GM12878 (cell line): ENCODE measurements at regions not wholly inside any gene's neighbourhood (a gene's known extent, or its start where the extent isn't known, plus 50 kb on each side); places are given as distances from the start of the nearest gene placed in this dataset.

Source experiments
- ATAC-seq: fragments of 200-7000 bp; cut with Tn5 transposase; 3 replicates; pipeline ENCODE4 v1.9.1; 2020; ENCODE audit warnings: mild to moderate bottlenecking, moderate library complexity
- BruUV-seq: library from RNA; stranded (reverse); fragments of 400-500 nt; replicated peaks from 2 replicates; lab custom pipeline; 2021; lab: Mats Ljungman, UMichigan
- CTCF ChIA-PET: fragments of 300-600 bp; sonication (Branson Sonifier 250); formaldehyde crosslinking; extraction: SDS; loops from one replicate; lab custom pipeline; 2021; ENCODE audit warnings: inconsistent platforms; lab: Yijun Ruan, JAX
- POLR2A ChIA-PET: fragments of 350-600 bp; formaldehyde crosslinking; extraction: SDS; loops from one replicate; lab custom pipeline; 2021; ENCODE audit warnings: inconsistent platforms; lab: Charles Lee
- RAD21 ChIA-PET: fragments of 300-600 bp; sonication (Branson Sonifier 250); formaldehyde crosslinking; loops from one replicate; lab custom pipeline; 2023; ENCODE audit warnings: antibody characterized with exemption; ENCODE audit not compliant: unreplicated experiment; lab: Charles Lee
- SMC1A ChIA-PET: fragments of 300-600 bp; sonication (Branson Sonifier 250); formaldehyde crosslinking; loops from one replicate; lab custom pipeline; 2023; ENCODE audit not compliant: unreplicated experiment, uncharacterized antibody; lab: Charles Lee
- DNase-seq: peaks from one replicate; pipeline ENCODE4 v3.0.0-alpha.2; 2011; ENCODE audit warnings: low read depth, low spot score
- FAIRE-seq: peaks from 3 replicates; lab custom pipeline; 2011; peaks lifted over from hg19 to GRCh38; lab: Jason Lieb, UNC
- H2AFZ ChIP-seq: 2 replicates; pipeline ENCODE4 v1.6.0; 2011; ENCODE audit warnings: low read depth, low read length, control low read depth; ENCODE audit not compliant: control insufficient read depth
- H3K27ac ChIP-seq: 2 replicates; pipeline ENCODE4 v1.5.1; 2011; ENCODE audit warnings: control low read depth; ENCODE audit not compliant: control insufficient read depth, insufficient read depth
- H3K27me3 ChIP-seq, 2 experiments: replicated peaks in 1 of 2; 2 replicates each; pipeline versions ENCODE4 v1.6.0 to v1.6.1; 2011; ENCODE audit warnings: low read length in 1 of 2; ENCODE audit not compliant: control insufficient read depth in 2 of 2, insufficient read depth in 2 of 2
- H3K36me3 ChIP-seq, 2 experiments: 2 replicates each; pipeline ENCODE4 v1.5.1; 2011; ENCODE audit warnings: low read length in 1 of 2; ENCODE audit not compliant: control insufficient read depth in 2 of 2, insufficient read depth in 2 of 2
- H3K4me1 ChIP-seq: 2 replicates; pipeline ENCODE4 v1.6.1; 2011; ENCODE audit warnings: mild to moderate bottlenecking, low read length, moderate library complexity, mixed read lengths; ENCODE audit not compliant: control insufficient read depth, insufficient read depth
- H3K4me2 ChIP-seq: 2 replicates; pipeline ENCODE4 v1.6.0; 2011; ENCODE audit warnings: control low read depth; ENCODE audit not compliant: control insufficient read depth, insufficient read depth
- H3K4me3 ChIP-seq: fragments of 200-600 bp; sonication (generic); 2 replicates; pipeline ENCODE4 v1.5.1; 2016
- H3K79me2 ChIP-seq: 2 replicates; pipeline ENCODE4 v1.6.0; 2011; ENCODE audit warnings: low read length; ENCODE audit not compliant: control insufficient read depth, insufficient read depth
- H3K9ac ChIP-seq: 2 replicates; pipeline ENCODE4 v1.8.0; 2011; ENCODE audit warnings: low read length, control low read depth, mixed read lengths; ENCODE audit not compliant: control insufficient read depth, insufficient read depth
- H3K9me3 ChIP-seq: replicated peaks from 3 replicates; pipeline ENCODE4 v1.5.1; 2011; ENCODE audit warnings: mild to moderate bottlenecking, low read length; ENCODE audit not compliant: control insufficient read depth, insufficient read depth
- H4K20me1 ChIP-seq: 2 replicates; pipeline ENCODE4 v1.6.0; 2011; ENCODE audit not compliant: control insufficient read depth, insufficient read depth
- ATF7 ChIP-seq: fragments of 450-650 bp; IDR thresholded peaks from 2 replicates; pipeline ENCODE4 v1.6.1; 2016; ENCODE audit warnings: low read depth, mild to moderate bottlenecking
- JUNB ChIP-seq: IDR thresholded peaks from 2 replicates; pipeline ENCODE4 v1.6.1; 2016; ENCODE audit warnings: antibody characterized with exemption, mild to moderate bottlenecking
- ZSCAN29 ChIP-seq: fragments of 450-650 bp; IDR thresholded peaks from 2 replicates; pipeline ENCODE4 v1.6.1; 2017; ENCODE audit warnings: mild to moderate bottlenecking, moderate library complexity
- WGBS: methylation state at CpG from one replicate; pipeline ENCODE4 v1.1.6; 2016; ENCODE audit warnings: low lambda C conversion rate; ENCODE audit not compliant: insufficient replicate concordance, insufficient coverage; ENCODE audit errors: missing lambda C conversion rate; 5-methylcytosine and 5-hydroxymethylcytosine counted together
- in situ Hi-C: fragments of 300-500 bp; cut with MboI; formaldehyde crosslinking; loops from 9 replicates; pipeline ENCODE4 v1.14.3; 2018; ENCODE audit warnings: mixed read lengths
- intact Hi-C: fragments of 100-400 bp; cut with micrococcal nuclease; formaldehyde crosslinking; loops from one replicate; pipeline ENCODE4 v1.14.2; 2022; ENCODE audit not compliant: unreplicated experiment
- TF ChIP-seq, protein P1 (sequence below): IDR thresholded peaks from 2 replicates; pipeline ENCODE4 v1.6.1; 2011; ENCODE audit warnings: borderline replicate concordance, low read depth, mild to moderate bottlenecking, moderate library complexity, low read length; ENCODE audit not compliant: insufficient read depth, poor library complexity, severe bottlenecking

DNA sequence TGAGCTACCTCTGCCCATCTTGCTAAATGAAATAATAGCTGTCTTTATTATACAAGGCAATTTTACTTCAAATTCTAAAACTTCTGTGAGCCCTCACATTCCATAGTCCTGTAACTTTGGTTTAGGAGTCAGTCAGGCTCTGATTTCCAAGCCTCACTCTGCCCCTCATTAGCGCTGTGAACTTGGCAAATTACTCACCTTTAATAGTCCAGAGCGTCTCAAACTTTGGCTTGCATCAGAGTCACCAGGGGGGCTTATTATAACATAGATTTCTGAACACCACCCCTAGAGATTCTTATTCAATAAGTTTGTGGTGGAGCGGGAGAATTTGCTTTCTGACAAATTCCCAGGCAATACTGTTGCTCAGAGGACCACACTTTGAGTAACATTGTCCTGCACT, 126.2 kb upstream of the FGGY start:
- no peaks in the 10 kb centered on the region for H3K9me3 ChIP-seq
- FAIRE-seq (no peak), DNase-seq (no peak), ATAC-seq (no peak)
- intact Hi-C loops (no loop called here), in situ Hi-C loops (no loop called here)
- ChIA-PET RAD21 (no interaction called here), SMC1A (no interaction called here), CTCF (interaction anchor here (1.5 kb wide), 1 partner anchor 528 kb away, joined by 4 read pairs; no protein-coding TSS in a partner anchor), POLR2A (no interaction called here)
- H3K4me1 ChIP-seq = no peaks in the 10 kb centered on the region
- TF ChIP-seq, protein P1, sequence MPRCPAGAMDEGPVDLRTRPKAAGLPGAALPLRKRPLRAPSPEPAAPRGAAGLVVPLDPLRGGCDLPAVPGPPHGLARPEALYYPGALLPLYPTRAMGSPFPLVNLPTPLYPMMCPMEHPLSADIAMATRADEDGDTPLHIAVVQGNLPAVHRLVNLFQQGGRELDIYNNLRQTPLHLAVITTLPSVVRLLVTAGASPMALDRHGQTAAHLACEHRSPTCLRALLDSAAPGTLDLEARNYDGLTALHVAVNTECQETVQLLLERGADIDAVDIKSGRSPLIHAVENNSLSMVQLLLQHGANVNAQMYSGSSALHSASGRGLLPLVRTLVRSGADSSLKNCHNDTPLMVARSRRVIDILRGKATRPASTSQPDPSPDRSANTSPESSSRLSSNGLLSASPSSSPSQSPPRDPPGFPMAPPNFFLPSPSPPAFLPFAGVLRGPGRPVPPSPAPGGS = no peak
- TF ChIP-seq ZSCAN29 = no peak
- H3K4me3 ChIP-seq = no peak overlapping the region
- H3K36me3 ChIP-seq = no peaks in the 10 kb centered on the region
- H4K20me1 ChIP-seq = no peaks in the 10 kb centered on the region
- no peaks in the 10 kb centered on the region for H3K79me2 ChIP-seq
- no peak overlapping the region for H3K9ac ChIP-seq
- no peak overlapping the region for H3K4me2 ChIP-seq
- no peak overlapping the region for H2AFZ ChIP-seq
- WGBS = 94% methylated on average over 3 of the region's 3 CpGs
- BruUV-seq = no TSS peak
- H3K27me3 ChIP-seq = no peaks in the 10 kb centered on the region
- H3K27ac ChIP-seq = no peak overlapping the region

DNA sequence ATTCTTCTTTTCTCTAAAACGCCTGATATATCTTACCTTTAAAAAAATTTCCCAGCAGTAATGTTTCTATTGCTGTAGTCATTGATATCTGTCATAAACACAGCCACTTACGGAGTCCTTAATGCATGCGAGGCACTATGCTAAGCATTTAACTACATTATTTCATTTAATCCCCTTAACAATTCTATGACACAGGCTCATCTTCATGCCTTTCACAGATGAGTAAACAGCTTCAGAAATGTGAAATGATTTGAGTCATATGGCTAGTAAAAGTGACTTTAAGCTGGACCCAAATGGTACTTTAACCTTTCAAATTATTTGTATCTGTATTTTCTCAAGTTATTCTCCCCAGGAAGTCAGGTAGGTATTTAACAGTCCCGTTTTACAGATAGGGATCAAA, 125.1 kb upstream of the FGGY start:
- ChIA-PET POLR2A (no interaction called here), SMC1A (interaction anchor here (1.1 kb wide), 1 partner anchor 9 kb away, joined by 4 read pairs; no protein-coding TSS in a partner anchor), RAD21 (no interaction called here), CTCF (no interaction called here)
- Histone ChIP-seq H3K79me2 (no peaks in the 10 kb centered on the region), H4K20me1 (no peaks in the 10 kb centered on the region), H3K36me3 (no peaks in the 10 kb centered on the region), H3K4me3 (no peak overlapping the region), H3K27me3 (no peaks in the 10 kb centered on the region), H3K4me1 (no peaks in the 10 kb centered on the region), H2AFZ (no peak overlapping the region), H3K4me2 (no peak overlapping the region), H3K9me3 (no peaks in the 10 kb centered on the region), H3K27ac (no peak overlapping the region), H3K9ac (no peak overlapping the region)
- DNase-seq = no peak
- intact Hi-C loops (no loop called here), in situ Hi-C loops (no loop called here)
- FAIRE-seq = peak; percentile 68
- peak; percentile 58 for ATAC-seq
- TF ChIP-seq JUNB (peak; percentile 43), ATF7 (no peak)
- BruUV-seq = no TSS peak
- 37% methylated on average over 4 of the region's 4 CpGs for WGBS
